Activated effector memory CD4-positive, alpha-beta T cell treated with Interleukin-2 at 50 U/mL for 16 hours (primary cell): ENCODE measurements at regions not wholly inside any gene's neighbourhood (a gene's known extent, or its start where the extent isn't known, plus 50 kb on each side); places are given as distances from the start of the nearest gene placed in this dataset.
"Not testable (repeated sequence)": the region's sequence is repeated elsewhere in the genome, so short reads cannot be mapped to it uniquely, and the experiment has no call there.

Source experiments
- DNase-seq: peaks from one replicate; pipeline ENCODE4 v3.0.0-alpha.2; 2020

DNA sequence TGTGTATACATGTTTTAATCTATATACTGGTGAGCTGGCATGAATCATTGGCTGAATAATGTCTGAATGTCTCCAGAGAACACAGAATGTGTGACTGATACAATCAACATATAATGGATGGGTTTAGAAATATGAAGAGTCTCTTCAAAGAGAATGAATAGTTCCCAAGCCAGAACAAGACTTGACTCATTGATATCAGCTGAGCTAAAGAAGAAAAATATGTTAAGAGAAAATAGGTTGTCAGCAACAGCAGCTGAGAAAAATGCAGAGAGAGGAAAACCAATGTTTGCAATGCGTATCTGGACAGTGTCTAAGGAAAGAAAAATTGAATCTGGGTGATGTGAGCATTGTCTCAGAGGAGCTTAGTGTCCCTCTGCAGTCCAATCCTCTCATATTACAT lies 1281.8 kb upstream of the TENM4 start:
- DNase-seq = no peak

GRCh38 chr11:80720295-80720694 lies 1279.5 kb upstream of the TENM4 start:
- no peak for DNase-seq

DNA sequence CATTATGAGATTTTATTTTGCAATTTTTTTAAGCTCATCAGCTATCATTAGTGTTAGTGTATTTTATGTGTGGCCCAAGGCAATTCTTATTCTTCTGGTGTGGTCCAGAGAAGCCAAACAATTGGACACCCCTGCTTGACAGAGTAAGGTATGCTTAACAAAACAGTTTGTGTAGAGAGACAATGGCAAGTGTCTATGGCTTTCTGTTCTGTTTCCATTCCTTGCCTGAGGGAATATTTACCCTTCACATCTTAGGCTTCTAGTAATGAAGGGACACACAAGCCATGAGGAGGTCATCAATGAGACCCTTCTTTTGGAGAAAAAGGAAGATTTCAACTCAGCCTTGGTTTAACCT lies 1278.4 kb upstream of the TENM4 start:
- no peak for DNase-seq

DNA sequence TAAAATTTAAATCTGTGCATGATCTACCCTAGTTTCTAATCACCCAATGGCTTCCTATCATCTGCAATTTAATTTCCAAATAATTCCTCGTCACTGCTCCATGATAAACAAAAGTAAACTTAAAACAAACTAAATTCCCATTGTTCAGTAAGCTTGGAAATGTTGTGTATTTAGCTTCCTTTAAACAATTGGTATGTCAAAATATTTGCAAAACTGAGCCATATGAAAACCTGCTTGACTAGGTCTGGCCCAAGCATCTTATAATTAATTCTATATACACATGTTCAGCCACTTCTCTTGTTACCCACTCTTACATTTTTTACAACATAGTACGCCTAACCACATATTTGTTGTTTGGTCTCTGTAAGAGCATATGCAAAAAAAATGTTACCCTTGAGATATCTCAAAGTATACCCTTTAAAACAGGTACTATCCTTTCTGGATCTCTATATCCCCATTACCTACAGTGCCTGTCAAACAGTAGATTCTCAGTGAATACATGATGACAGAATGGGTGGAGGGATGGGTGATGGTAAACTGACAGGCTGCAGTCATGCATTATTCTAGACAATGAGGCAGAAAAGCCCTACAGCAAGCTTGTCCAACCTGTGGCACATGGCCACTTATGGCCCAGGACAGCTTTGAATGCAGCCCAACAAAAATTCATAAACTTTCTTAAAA lies 1277.9 kb upstream of the TENM4 start:
- DNase-seq = no peak

- no peak for DNase-seq
Observed at GRCh38 chr11:80702264-80702663, 1261.4 kb upstream of the TENM4 start.

DNA sequence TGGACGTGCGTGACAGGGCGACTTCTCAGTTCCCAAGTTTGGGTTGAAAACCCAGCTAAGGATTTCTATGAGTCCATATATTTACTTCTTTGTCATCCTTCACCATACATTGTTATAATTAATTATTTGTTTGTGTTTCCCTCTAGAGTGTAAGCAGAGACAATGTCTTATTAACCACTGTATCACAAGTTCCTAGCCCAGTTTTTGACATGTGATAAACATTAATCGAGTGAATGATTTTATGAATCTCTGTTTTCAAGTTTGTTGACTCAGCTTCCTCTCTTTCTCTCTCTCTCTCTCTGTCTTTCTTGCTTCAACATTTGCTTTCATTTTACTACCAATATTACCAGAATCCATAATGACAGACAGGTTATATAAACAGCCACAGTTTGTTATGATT lies 1259.6 kb upstream of the TENM4 start:
- no peak for DNase-seq

GRCh38 chr11:80699406-80700177 lies 1258.8 kb upstream of the TENM4 start:
- DNase-seq = not testable (repeated sequence)

DNA sequence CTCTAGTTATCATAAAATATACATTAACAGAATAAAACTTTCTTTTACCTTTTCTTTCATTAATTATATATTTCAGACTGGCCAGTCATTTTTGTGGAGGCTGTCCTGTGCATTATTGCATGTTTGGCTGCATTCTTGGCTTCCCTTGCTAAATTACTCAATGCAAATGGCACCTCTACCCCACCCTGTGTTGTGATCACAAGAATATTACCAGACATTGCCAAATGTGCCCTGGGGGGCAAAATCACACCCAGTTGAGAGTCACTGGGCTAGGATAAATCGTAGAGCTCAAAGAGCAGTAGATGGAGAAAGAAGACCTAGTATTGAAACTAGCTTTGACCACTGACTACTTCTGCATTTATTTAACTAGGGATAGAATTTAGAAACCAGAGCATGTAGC lies 1257.8 kb upstream of the TENM4 start:
- DNase-seq = no peak

- DNase-seq = no peak
Observed at GRCh38 chr11:80694385-80694784, 1253.6 kb upstream of the TENM4 start.

DNA sequence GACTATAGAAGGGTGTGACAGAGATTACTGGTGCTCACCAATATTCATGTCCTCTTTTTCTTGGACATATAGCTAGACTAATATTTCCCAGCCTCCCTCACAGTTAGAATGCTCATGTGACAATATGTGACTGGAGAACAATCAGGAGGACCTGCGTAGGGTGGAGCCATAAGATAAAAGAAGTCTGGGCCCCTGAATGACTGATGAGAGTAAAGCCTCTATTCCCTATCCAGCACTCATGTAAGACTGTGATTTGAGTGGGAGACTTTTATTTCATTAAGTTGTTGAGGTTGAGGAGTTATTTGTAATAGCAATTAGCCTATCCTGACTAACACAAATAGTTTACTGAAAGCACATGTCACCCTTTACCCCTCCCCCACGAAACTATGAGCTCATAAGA lies 1247.1 kb upstream of the TENM4 start:
- no peak for DNase-seq

DNA sequence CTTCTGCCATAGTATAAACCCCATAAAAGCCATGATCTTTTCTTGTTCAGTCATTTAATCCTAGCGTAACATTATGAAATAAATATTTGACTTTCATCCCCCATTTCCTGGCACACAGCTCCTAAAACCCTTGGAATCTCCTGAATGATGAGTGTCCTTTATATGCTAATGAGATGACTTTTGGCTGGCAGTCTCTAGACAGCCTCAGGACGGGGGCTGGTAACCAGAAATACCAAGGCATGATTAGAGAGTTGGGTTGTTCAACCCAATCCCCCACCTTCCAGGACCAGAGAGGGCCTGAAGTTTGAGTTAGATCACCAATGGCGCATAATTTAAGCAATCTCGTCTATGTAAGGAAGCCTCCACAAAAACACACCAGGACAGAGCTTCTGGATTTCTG lies 1246.1 kb upstream of the TENM4 start:
- DNase-seq = no peak

DNA sequence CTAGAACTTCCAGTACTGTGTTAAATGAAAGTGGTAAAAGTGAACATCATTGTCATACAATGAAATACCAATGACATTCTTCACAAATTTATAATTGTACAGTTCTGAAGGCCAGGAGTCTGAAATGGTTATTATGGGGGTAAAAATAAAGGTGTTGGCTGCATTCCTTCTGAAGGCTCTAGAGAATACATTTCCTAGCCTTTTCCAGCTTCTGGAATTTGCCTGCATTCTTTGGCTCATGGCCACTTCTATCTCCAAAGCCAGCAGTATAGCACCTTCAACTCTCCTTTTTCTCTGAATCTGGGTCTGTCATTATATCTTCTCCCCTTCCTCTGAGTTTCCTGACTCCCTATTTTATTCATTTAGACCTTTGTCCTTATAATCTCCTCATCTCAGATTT lies 1232.7 kb upstream of the TENM4 start:
- DNase-seq = no peak

GRCh38 chr11:80669620-80670019 lies 1228.8 kb upstream of the TENM4 start:
- no peak for DNase-seq

- no peak for DNase-seq
Observed at GRCh38 chr11:80668039-80668438, 1227.2 kb upstream of the TENM4 start.

DNA sequence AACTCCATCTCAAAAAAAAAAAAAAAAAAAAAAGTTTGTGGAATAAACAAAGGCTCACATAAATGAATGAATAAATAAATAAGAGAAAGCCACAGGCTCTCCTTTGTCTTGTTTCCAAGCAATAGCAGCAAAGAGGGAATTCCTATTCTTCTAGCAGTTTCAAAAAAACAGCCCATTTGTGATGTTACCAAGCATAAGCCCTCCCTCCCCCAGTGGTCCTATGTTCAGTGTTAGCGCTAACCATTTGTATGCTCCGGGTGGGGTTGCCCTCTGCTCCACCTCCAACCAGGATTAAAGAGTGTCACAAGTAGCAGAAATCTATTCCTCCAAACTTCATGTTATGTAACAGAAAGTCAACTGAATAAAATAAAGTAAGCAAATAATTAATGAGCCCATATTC lies 1215.0 kb upstream of the TENM4 start:
- DNase-seq = no peak

- DNase-seq = no peak
Observed at GRCh38 chr11:80650966-80651365, 1210.1 kb upstream of the TENM4 start.

DNA sequence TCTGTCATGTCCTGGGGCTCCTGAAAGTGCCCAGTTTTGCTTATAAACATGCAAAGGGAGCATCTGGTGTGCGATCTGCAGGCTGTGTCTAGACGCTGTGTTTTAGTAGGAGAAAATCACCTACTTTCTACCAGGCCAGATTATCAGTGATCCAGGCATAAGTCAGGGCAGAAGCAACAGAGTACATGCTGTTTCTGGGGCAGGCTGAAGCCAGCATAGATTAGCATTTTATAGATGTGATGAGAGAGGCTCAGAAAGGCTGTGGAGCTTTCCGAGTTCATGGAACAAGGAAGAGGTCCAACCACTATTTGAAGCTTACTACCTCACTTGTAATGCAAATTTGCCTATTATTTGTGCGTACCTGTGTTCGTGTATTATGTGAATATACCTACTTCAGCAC lies 1208.4 kb upstream of the TENM4 start:
- DNase-seq = no peak

GRCh38 chr11:80638296-80638695 lies 1197.5 kb upstream of the TENM4 start:
- DNase-seq = no peak

- DNase-seq = no peak
Observed at GRCh38 chr11:80637571-80637970, 1196.7 kb upstream of the TENM4 start.

DNA sequence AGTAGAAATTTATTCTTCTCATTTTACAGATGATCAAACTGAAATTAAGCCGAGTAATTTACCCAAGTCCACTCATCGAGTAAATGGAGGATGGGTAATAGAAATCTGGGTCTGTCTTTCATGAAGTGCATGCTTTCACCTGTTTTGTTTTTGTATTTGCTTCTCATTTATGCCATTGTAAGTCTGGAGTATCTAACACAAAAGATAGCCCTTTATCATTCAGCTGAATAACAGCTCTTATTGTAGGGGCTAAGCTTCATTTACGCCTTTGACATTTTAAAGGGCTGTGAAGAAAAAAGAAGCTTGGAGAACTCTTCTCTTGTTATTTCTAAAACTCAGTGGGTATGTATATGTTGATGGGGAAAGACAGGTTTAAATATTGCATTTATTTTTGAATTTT lies 1196.2 kb upstream of the TENM4 start:
- DNase-seq = no peak

DNA sequence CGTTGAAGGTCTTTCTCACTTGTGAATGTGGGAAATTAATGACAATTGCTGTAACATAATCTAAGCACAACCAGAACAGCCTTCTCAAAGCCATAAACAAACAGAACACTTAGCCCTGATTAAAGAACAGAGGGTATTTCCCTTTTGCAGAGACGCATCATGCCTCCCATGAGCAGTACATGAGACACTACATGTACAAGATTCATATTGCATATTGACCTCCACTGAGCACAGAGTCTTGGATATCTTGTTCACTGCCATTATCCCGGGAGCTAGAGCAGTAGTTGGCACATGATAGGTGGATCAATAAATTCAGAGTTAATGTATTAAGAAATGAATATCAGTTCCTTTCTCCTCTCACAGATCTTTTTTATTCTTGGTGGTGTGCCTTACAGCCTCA lies 1194.3 kb upstream of the TENM4 start:
- no peak for DNase-seq

- DNase-seq = no peak
Observed at GRCh38 chr11:80632691-80633090, 1191.9 kb upstream of the TENM4 start.

DNA sequence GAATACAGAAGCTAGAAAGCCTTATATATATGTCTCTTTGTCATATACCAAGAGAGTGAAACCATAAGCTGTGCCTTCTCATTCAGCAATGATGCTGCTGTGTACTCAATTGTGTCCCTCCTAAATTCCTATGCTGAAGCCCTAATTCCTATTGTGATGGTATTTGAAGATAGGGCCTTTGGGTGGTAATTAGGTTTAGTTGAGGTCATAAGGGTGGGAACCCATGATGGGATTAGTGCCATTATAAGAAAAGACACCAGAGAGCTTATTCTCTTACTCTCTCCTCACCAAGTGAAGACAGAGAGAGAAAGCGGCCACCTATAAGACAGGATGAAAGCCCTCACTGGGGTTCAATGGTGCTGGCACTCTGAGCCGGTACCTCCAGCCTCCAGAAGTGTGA lies 1191.3 kb upstream of the TENM4 start:
- no peak for DNase-seq

GRCh38 chr11:80629466-80629865 lies 1188.6 kb upstream of the TENM4 start:
- DNase-seq = no peak

DNA sequence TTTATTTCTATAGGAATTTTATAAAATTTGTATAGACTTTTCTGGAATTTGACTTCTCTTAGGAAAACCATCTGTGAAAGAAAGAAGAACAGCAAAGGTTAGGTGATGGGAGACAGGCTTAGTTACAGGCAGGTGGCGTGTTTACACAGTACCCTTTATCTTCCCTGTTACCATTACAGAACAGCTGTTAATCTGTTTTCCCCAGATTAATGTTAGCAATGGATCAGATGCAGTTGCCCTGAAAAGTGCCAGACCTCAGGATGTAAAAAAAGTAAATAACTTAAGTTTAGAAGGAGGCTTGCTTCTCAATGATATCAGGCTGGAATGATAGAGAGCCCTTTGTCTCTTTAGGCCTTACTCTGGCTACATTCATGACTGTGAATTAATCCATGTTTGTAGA lies 1186.5 kb upstream of the TENM4 start:
- no peak for DNase-seq
